ENCODE measurements at regions not wholly inside any gene's neighbourhood (a gene's known extent, or its start where the extent isn't known, plus 50 kb on each side); places are given as distances from the start of the nearest gene placed in this dataset.

- 4% methylated on average over 4 of the region's 4 CpGs for WGBS (ENCODE audit: insufficient coverage, insufficient replicate concordance, low lambda C conversion rate, missing lambda C conversion rate)
- no TSS peak for BruUV-seq (replicated peaks)
- ATAC-seq: no peak
- RAD21 ChIA-PET (ENCODE audit: unreplicated experiment): no interaction called here
- no peaks in the 10 kb centered on the region for H3K79me2 ChIP-seq (ENCODE audit: control insufficient read depth, insufficient read depth, low read length)
- peaks cover 3 to 4% of the 10 kb centered on the region in 2 experiments; a peak in 2 of 4 replicates for H3K27me3 ChIP-seq (replicated peaks in 1 of 2; ENCODE audit: control insufficient read depth in 2 of 2, insufficient read depth in 2 of 2, low read length in 1 of 2)
- H3K4me2 ChIP-seq (ENCODE audit: control insufficient read depth, insufficient read depth): no peak overlapping the region
- TF ChIP-seq USF2 (IDR thresholded peaks at IDR 0.05; ENCODE audit: borderline replicate concordance, low read depth, low read length): no peak
- no peak for TF ChIP-seq GATAD2B (conservative IDR thresholded peaks at IDR 0.05; ENCODE audit: low read depth)
- no peak for TF ChIP-seq EED (IDR thresholded peaks at IDR 0.05; ENCODE audit: low read depth)
- no peak for TF ChIP-seq SMAD1 (IDR thresholded peaks at IDR 0.05; ENCODE audit: low read depth, partially characterized antibody)
- no peak for TF ChIP-seq PML (IDR thresholded peaks at IDR 0.05; ENCODE audit: low read length)
- TF ChIP-seq BRCA1 (IDR thresholded peaks at IDR 0.05; ENCODE audit: low read depth, low read length): no peak
- TF ChIP-seq CHD1 (IDR thresholded peaks at IDR 0.05; ENCODE audit: low read depth, low read length): no peak
- no peak for TF ChIP-seq ZZZ3 (IDR thresholded peaks at IDR 0.05; ENCODE audit: control insufficient read depth, insufficient read length, low read depth)
- TF ChIP-seq FOXM1 (IDR thresholded peaks at IDR 0.05; ENCODE audit: low read depth, low read length): no peak
- TF ChIP-seq SRF (IDR thresholded peaks at IDR 0.05; ENCODE audit: low read depth in 2 of 2, low read length in 2 of 2): no peak
- no peak for TF ChIP-seq E2F8 (IDR thresholded peaks at IDR 0.05; ENCODE audit: low read depth, partially characterized antibody)
- TF ChIP-seq YY1 (IDR thresholded peaks at IDR 0.05; ENCODE audit: low read depth, low read length): no peak
- no peak for TF ChIP-seq KDM1A (IDR thresholded peaks at IDR 0.05; ENCODE audit: borderline replicate concordance)
- no peak for TF ChIP-seq JUND (IDR thresholded peaks at IDR 0.05; ENCODE audit: low read depth, low read length)
- no peak for TF ChIP-seq ZNF217 (IDR thresholded peaks at IDR 0.05)
- TF ChIP-seq CBFB (IDR thresholded peaks at IDR 0.05; ENCODE audit: low read depth): no peak
- no peaks in the 10 kb centered on the region for H3K9me3 ChIP-seq (replicated peaks; ENCODE audit: control insufficient read depth, insufficient read depth, low read length)
- no peak overlapping the region for H3K9ac ChIP-seq (ENCODE audit: control insufficient read depth, insufficient read depth, low read length)
- POLR2A ChIA-PET: no interaction called here
- intact Hi-C loops (cut with micrococcal nuclease; ENCODE audit: unreplicated experiment): no loop called here
- no peak overlapping the region for H3K27ac ChIP-seq (ENCODE audit: control insufficient read depth, insufficient read depth)
- SMC1A ChIA-PET (ENCODE audit: uncharacterized antibody, unreplicated experiment): interaction anchor here (1.1 kb wide), 1 partner anchor 18 kb away, joined by 3 read pairs; no protein-coding TSS in a partner anchor
- DNase-seq (ENCODE audit: low read depth, low spot score): no peak
- in situ Hi-C loops (cut with MboI): no loop called here
- no peak overlapping the region for H2AFZ ChIP-seq (ENCODE audit: control insufficient read depth, low read depth, low read length)
- no peak overlapping the region for H3K4me3 ChIP-seq
- CTCF ChIA-PET: no interaction called here
- no peaks in the 10 kb centered on the region for H4K20me1 ChIP-seq (ENCODE audit: control insufficient read depth, insufficient read depth)
- FAIRE-seq: no peak
- no peaks in the 10 kb centered on the region for H3K36me3 ChIP-seq (ENCODE audit: control insufficient read depth in 2 of 2, insufficient read depth in 2 of 2, low read length in 1 of 2)
- H3K4me1 ChIP-seq (ENCODE audit: control insufficient read depth, insufficient read depth, low read length): no peaks in the 10 kb centered on the region
Measured at GRCh38 chr12:5189173-5189572, 145.5 kb downstream of the KCNA5 start.

Measured in GM12878 (cell line).